ENCODE measurements at regions not wholly inside any gene's neighbourhood (a gene's known extent, or its start where the extent isn't known, plus 50 kb on each side); places are given as distances from the start of the nearest gene placed in this dataset.

- Histone ChIP-seq H3K9ac (ENCODE audit: low read depth, low read length) (no peak overlapping the region), H3K36me3 (ENCODE audit: insufficient read depth, low read depth, low read length) (no peaks in the 10 kb centered on the region), H3K27ac (ENCODE audit: low read length) (no peak overlapping the region), H3K4me3 (ENCODE audit: low read length) (no peak overlapping the region), H3K27me3 (ENCODE audit: insufficient read depth, low read length) (no peaks in the 10 kb centered on the region), H3K4me1 (ENCODE audit: insufficient read depth, low read length) (no peaks in the 10 kb centered on the region), H3K9me3 (ENCODE audit: insufficient read depth, low read depth, low read length) (no peaks in the 10 kb centered on the region)
These were observed 80.0 kb downstream of the GALR1 start for GRCh38 chr18:77329651-77330050.

GRCh38 chr18:77334876-77335275, 85.2 kb downstream of the GALR1 start:
- Histone ChIP-seq H3K36me3 (ENCODE audit: insufficient read depth, low read depth, low read length) (no peaks in the 10 kb centered on the region), H3K9me3 (ENCODE audit: insufficient read depth, low read depth, low read length) (no peaks in the 10 kb centered on the region), H3K9ac (ENCODE audit: low read depth, low read length) (no peak overlapping the region), H3K4me3 (ENCODE audit: low read length) (no peak overlapping the region), H3K27me3 (ENCODE audit: insufficient read depth, low read length) (no peaks in the 10 kb centered on the region), H3K27ac (ENCODE audit: low read length) (no peak overlapping the region), H3K4me1 (ENCODE audit: insufficient read depth, low read length) (peaks cover 9% of the 10 kb centered on the region)

GRCh38 chr18:77337604-77338003, 88.0 kb downstream of the GALR1 start:
- Histone ChIP-seq H3K9me3 (ENCODE audit: insufficient read depth, low read depth, low read length) (no peaks in the 10 kb centered on the region), H3K4me1 (ENCODE audit: insufficient read depth, low read length) (peaks cover 9% of the 10 kb centered on the region), H3K27me3 (ENCODE audit: insufficient read depth, low read length) (no peaks in the 10 kb centered on the region), H3K27ac (ENCODE audit: low read length) (no peak overlapping the region), H3K4me3 (ENCODE audit: low read length) (no peak overlapping the region), H3K36me3 (ENCODE audit: insufficient read depth, low read depth, low read length) (no peaks in the 10 kb centered on the region), H3K9ac (ENCODE audit: low read depth, low read length) (no peak overlapping the region)

- no peaks in the 10 kb centered on the region for H3K36me3 ChIP-seq (ENCODE audit: insufficient read depth, low read depth, low read length)
- no peak overlapping the region for H3K9ac ChIP-seq (ENCODE audit: low read depth, low read length)
- no peaks in the 10 kb centered on the region for H3K9me3 ChIP-seq (ENCODE audit: insufficient read depth, low read depth, low read length)
- no peak overlapping the region for H3K27ac ChIP-seq (ENCODE audit: low read length)
- H3K4me3 ChIP-seq (ENCODE audit: low read length), result no peak overlapping the region
- H3K27me3 ChIP-seq (ENCODE audit: insufficient read depth, low read length), result no peaks in the 10 kb centered on the region
- H3K4me1 ChIP-seq (ENCODE audit: insufficient read depth, low read length), result peaks cover 9% of the 10 kb centered on the region
These were observed 89.4 kb downstream of the GALR1 start for GRCh38 chr18:77339093-77339492.

GRCh38 chr18:77339623-77340022, 90.0 kb downstream of the GALR1 start:
- Histone ChIP-seq H3K36me3 (ENCODE audit: insufficient read depth, low read depth, low read length) (no peaks in the 10 kb centered on the region), H3K9me3 (ENCODE audit: insufficient read depth, low read depth, low read length) (no peaks in the 10 kb centered on the region), H3K27me3 (ENCODE audit: insufficient read depth, low read length) (no peaks in the 10 kb centered on the region), H3K4me3 (ENCODE audit: low read length) (no peak overlapping the region), H3K27ac (ENCODE audit: low read length) (no peak overlapping the region), H3K9ac (ENCODE audit: low read depth, low read length) (no peak overlapping the region), H3K4me1 (ENCODE audit: insufficient read depth, low read length) (peaks cover 9% of the 10 kb centered on the region)

- H3K27me3 ChIP-seq (ENCODE audit: insufficient read depth, low read length), result no peaks in the 10 kb centered on the region
- H3K9me3 ChIP-seq (ENCODE audit: insufficient read depth, low read depth, low read length), result no peaks in the 10 kb centered on the region
- H3K27ac ChIP-seq (ENCODE audit: low read length), result no peak overlapping the region
- peaks cover 9% of the 10 kb centered on the region for H3K4me1 ChIP-seq (ENCODE audit: insufficient read depth, low read length)
- no peaks in the 10 kb centered on the region for H3K36me3 ChIP-seq (ENCODE audit: insufficient read depth, low read depth, low read length)
- no peak overlapping the region for H3K4me3 ChIP-seq (ENCODE audit: low read length)
- H3K9ac ChIP-seq (ENCODE audit: low read depth, low read length), result no peak overlapping the region
These were observed 91.2 kb downstream of the GALR1 start for GRCh38 chr18:77340815-77341214.

GRCh38 chr18:77341527-77342325, 92.1 kb downstream of the GALR1 start:
- H3K9ac ChIP-seq (ENCODE audit: low read depth, low read length), result no peak overlapping the region
- H3K9me3 ChIP-seq (ENCODE audit: insufficient read depth, low read depth, low read length), result no peaks in the 10 kb centered on the region
- no peak overlapping the region for H3K4me3 ChIP-seq (ENCODE audit: low read length)
- H3K27ac ChIP-seq (ENCODE audit: low read length), result no peak overlapping the region
- H3K36me3 ChIP-seq (ENCODE audit: insufficient read depth, low read depth, low read length), result no peaks in the 10 kb centered on the region
- H3K27me3 ChIP-seq (ENCODE audit: insufficient read depth, low read length), result no peaks in the 10 kb centered on the region
- H3K4me1 ChIP-seq (ENCODE audit: insufficient read depth, low read length), result peaks cover 9% of the 10 kb centered on the region

GRCh38 chr18:77342736-77343135, 93.1 kb downstream of the GALR1 start:
- H3K4me3 ChIP-seq (ENCODE audit: low read length), result no peak overlapping the region
- H3K4me1 ChIP-seq (ENCODE audit: insufficient read depth, low read length), result peaks cover 3% of the 10 kb centered on the region; the same call in 1 of the 2 replicates

GRCh38 chr18:77343846-77344510, 94.3 kb downstream of the GALR1 start:
- H3K27ac ChIP-seq (ENCODE audit: low read length), result no peak overlapping the region
- no peaks in the 10 kb centered on the region for H3K27me3 ChIP-seq (ENCODE audit: insufficient read depth, low read length)
- H3K4me1 ChIP-seq (ENCODE audit: insufficient read depth, low read length), result no peaks in the 10 kb centered on the region
- H3K9me3 ChIP-seq (ENCODE audit: insufficient read depth, low read depth, low read length), result no peaks in the 10 kb centered on the region
- no peaks in the 10 kb centered on the region for H3K36me3 ChIP-seq (ENCODE audit: insufficient read depth, low read depth, low read length)
- no peak overlapping the region for H3K9ac ChIP-seq (ENCODE audit: low read depth, low read length)
- H3K4me3 ChIP-seq (ENCODE audit: low read length), result no peak overlapping the region

More at GRCh38 chr18:77342736-77343135, 93.1 kb downstream of the GALR1 start:
- no peaks in the 10 kb centered on the region for H3K36me3 ChIP-seq (ENCODE audit: insufficient read depth, low read depth, low read length)
- H3K9ac ChIP-seq (ENCODE audit: low read depth, low read length), result no peak overlapping the region
- no peaks in the 10 kb centered on the region for H3K9me3 ChIP-seq (ENCODE audit: insufficient read depth, low read depth, low read length)
- no peaks in the 10 kb centered on the region for H3K27me3 ChIP-seq (ENCODE audit: insufficient read depth, low read length)
- no peak overlapping the region for H3K27ac ChIP-seq (ENCODE audit: low read length)

- Histone ChIP-seq H3K9me3 (ENCODE audit: insufficient read depth, low read depth, low read length) (no peaks in the 10 kb centered on the region), H3K36me3 (ENCODE audit: insufficient read depth, low read depth, low read length) (no peaks in the 10 kb centered on the region), H3K27me3 (ENCODE audit: insufficient read depth, low read length) (no peaks in the 10 kb centered on the region), H3K4me3 (ENCODE audit: low read length) (no peak overlapping the region), H3K4me1 (ENCODE audit: insufficient read depth, low read length) (no peaks in the 10 kb centered on the region), H3K27ac (ENCODE audit: low read length) (no peak overlapping the region), H3K9ac (ENCODE audit: low read depth, low read length) (no peak overlapping the region)
These were observed 95.3 kb downstream of the GALR1 start for GRCh38 chr18:77344786-77345500.

- Histone ChIP-seq H3K4me1 (ENCODE audit: insufficient read depth, low read length) (no peaks in the 10 kb centered on the region), H3K9ac (ENCODE audit: low read depth, low read length) (no peak overlapping the region), H3K27ac (ENCODE audit: low read length) (no peak overlapping the region), H3K36me3 (ENCODE audit: insufficient read depth, low read depth, low read length) (no peaks in the 10 kb centered on the region), H3K27me3 (ENCODE audit: insufficient read depth, low read length) (no peaks in the 10 kb centered on the region), H3K4me3 (ENCODE audit: low read length) (no peak overlapping the region), H3K9me3 (ENCODE audit: insufficient read depth, low read depth, low read length) (no peaks in the 10 kb centered on the region)
These were observed 96.7 kb downstream of the GALR1 start for GRCh38 chr18:77346208-77346810.
